ENCODE measurements at regions not wholly inside any gene's neighbourhood (a gene's known extent, or its start where the extent isn't known, plus 50 kb on each side); places are given as distances from the start of the nearest gene placed in this dataset.

- Histone ChIP-seq H3K36me3 (ENCODE audit: insufficient read depth, low read length) (no peaks in the 10 kb centered on the region), H3K4me3 (ENCODE audit: low read length) (no peak overlapping the region), H3K4me1 (ENCODE audit: control insufficient read depth, insufficient read depth, low read length) (no peaks in the 10 kb centered on the region), H3K27me3 (ENCODE audit: control insufficient read depth, insufficient read depth, low read length) (no peaks in the 10 kb centered on the region), H3K9me3 (replicated peaks; ENCODE audit: low read length) (no peaks in the 10 kb centered on the region), H3K4me2 (ENCODE audit: low read length) (no peak overlapping the region), H3K9ac (ENCODE audit: low read depth, low read length) (no peak overlapping the region)
Observed at GRCh38 chr12:60100160-60100559, 504.3 kb downstream of the SLC16A7 start.

- Histone ChIP-seq H3K4me3 (ENCODE audit: low read length) (no peak overlapping the region), H3K36me3 (ENCODE audit: insufficient read depth, low read length) (no peaks in the 10 kb centered on the region), H3K9ac (ENCODE audit: low read depth, low read length) (no peak overlapping the region), H3K4me2 (ENCODE audit: low read length) (no peak overlapping the region), H3K27me3 (ENCODE audit: control insufficient read depth, insufficient read depth, low read length) (no peaks in the 10 kb centered on the region), H3K4me1 (ENCODE audit: control insufficient read depth, insufficient read depth, low read length) (no peaks in the 10 kb centered on the region), H3K9me3 (replicated peaks; ENCODE audit: low read length) (no peaks in the 10 kb centered on the region)
Observed at GRCh38 chr12:60100852-60101251, 505.0 kb downstream of the SLC16A7 start.

- Histone ChIP-seq H3K4me3 (ENCODE audit: low read length) (no peak overlapping the region), H3K4me2 (ENCODE audit: low read length) (no peak overlapping the region), H3K9me3 (replicated peaks; ENCODE audit: low read length) (no peaks in the 10 kb centered on the region), H3K36me3 (ENCODE audit: insufficient read depth, low read length) (no peaks in the 10 kb centered on the region), H3K4me1 (ENCODE audit: control insufficient read depth, insufficient read depth, low read length) (no peaks in the 10 kb centered on the region), H3K27me3 (ENCODE audit: control insufficient read depth, insufficient read depth, low read length) (no peaks in the 10 kb centered on the region), H3K9ac (ENCODE audit: low read depth, low read length) (no peak overlapping the region)
Observed at GRCh38 chr12:60101715-60102114, 505.9 kb downstream of the SLC16A7 start.

GRCh38 chr12:60106214-60106613 lies 510.4 kb downstream of the SLC16A7 start:
- Histone ChIP-seq H3K4me1 (ENCODE audit: control insufficient read depth, insufficient read depth, low read length) (no peaks in the 10 kb centered on the region), H3K4me3 (ENCODE audit: low read length) (no peak overlapping the region), H3K36me3 (ENCODE audit: insufficient read depth, low read length) (no peaks in the 10 kb centered on the region), H3K9ac (ENCODE audit: low read depth, low read length) (no peak overlapping the region), H3K27me3 (ENCODE audit: control insufficient read depth, insufficient read depth, low read length) (no peaks in the 10 kb centered on the region), H3K4me2 (ENCODE audit: low read length) (no peak overlapping the region), H3K9me3 (replicated peaks; ENCODE audit: low read length) (no peaks in the 10 kb centered on the region)

- H3K36me3 ChIP-seq (ENCODE audit: insufficient read depth, low read length): no peaks in the 10 kb centered on the region
- no peaks in the 10 kb centered on the region for H3K9me3 ChIP-seq (replicated peaks; ENCODE audit: low read length)
- H3K4me3 ChIP-seq (ENCODE audit: low read length): no peak overlapping the region
- H3K4me1 ChIP-seq (ENCODE audit: control insufficient read depth, insufficient read depth, low read length): no peaks in the 10 kb centered on the region
- H3K27me3 ChIP-seq (ENCODE audit: control insufficient read depth, insufficient read depth, low read length): no peaks in the 10 kb centered on the region
- H3K4me2 ChIP-seq (ENCODE audit: low read length): no peak overlapping the region
- no peak overlapping the region for H3K9ac ChIP-seq (ENCODE audit: low read depth, low read length)
Observed at GRCh38 chr12:60107992-60108391, 512.2 kb downstream of the SLC16A7 start.

GRCh38 chr12:60112063-60112462 lies 516.2 kb downstream of the SLC16A7 start:
- no peak overlapping the region for H3K4me2 ChIP-seq (ENCODE audit: low read length)
- no peaks in the 10 kb centered on the region for H3K36me3 ChIP-seq (ENCODE audit: insufficient read depth, low read length)
- H3K4me1 ChIP-seq (ENCODE audit: control insufficient read depth, insufficient read depth, low read length): no peaks in the 10 kb centered on the region
- H3K27me3 ChIP-seq (ENCODE audit: control insufficient read depth, insufficient read depth, low read length): no peaks in the 10 kb centered on the region
- no peak overlapping the region for H3K4me3 ChIP-seq (ENCODE audit: low read length)
- no peaks in the 10 kb centered on the region for H3K9me3 ChIP-seq (replicated peaks; ENCODE audit: low read length)
- no peak overlapping the region for H3K9ac ChIP-seq (ENCODE audit: low read depth, low read length)

GRCh38 chr12:60112763-60113162 lies 516.9 kb downstream of the SLC16A7 start:
- Histone ChIP-seq H3K9me3 (replicated peaks; ENCODE audit: low read length) (no peaks in the 10 kb centered on the region), H3K36me3 (ENCODE audit: insufficient read depth, low read length) (no peaks in the 10 kb centered on the region), H3K4me2 (ENCODE audit: low read length) (no peak overlapping the region), H3K4me1 (ENCODE audit: control insufficient read depth, insufficient read depth, low read length) (no peaks in the 10 kb centered on the region), H3K4me3 (ENCODE audit: low read length) (no peak overlapping the region), H3K9ac (ENCODE audit: low read depth, low read length) (no peak overlapping the region), H3K27me3 (ENCODE audit: control insufficient read depth, insufficient read depth, low read length) (no peaks in the 10 kb centered on the region)

- no peaks in the 10 kb centered on the region for H3K4me1 ChIP-seq (ENCODE audit: control insufficient read depth, insufficient read depth, low read length)
- no peaks in the 10 kb centered on the region for H3K27me3 ChIP-seq (ENCODE audit: control insufficient read depth, insufficient read depth, low read length)
- H3K4me3 ChIP-seq (ENCODE audit: low read length): no peak overlapping the region
- H3K9ac ChIP-seq (ENCODE audit: low read depth, low read length): no peak overlapping the region
- H3K4me2 ChIP-seq (ENCODE audit: low read length): no peak overlapping the region
- H3K9me3 ChIP-seq (replicated peaks; ENCODE audit: low read length): no peaks in the 10 kb centered on the region
- H3K36me3 ChIP-seq (ENCODE audit: insufficient read depth, low read length): no peaks in the 10 kb centered on the region
Observed at GRCh38 chr12:60114169-60114568, 518.3 kb downstream of the SLC16A7 start.

GRCh38 chr12:60119327-60119726 lies 523.5 kb downstream of the SLC16A7 start:
- H3K9me3 ChIP-seq (replicated peaks; ENCODE audit: low read length): no peaks in the 10 kb centered on the region
- no peaks in the 10 kb centered on the region for H3K36me3 ChIP-seq (ENCODE audit: insufficient read depth, low read length)
- H3K4me2 ChIP-seq (ENCODE audit: low read length): no peak overlapping the region
- H3K27me3 ChIP-seq (ENCODE audit: control insufficient read depth, insufficient read depth, low read length): no peaks in the 10 kb centered on the region
- H3K4me1 ChIP-seq (ENCODE audit: control insufficient read depth, insufficient read depth, low read length): no peaks in the 10 kb centered on the region
- no peak overlapping the region for H3K4me3 ChIP-seq (ENCODE audit: low read length)
- H3K9ac ChIP-seq (ENCODE audit: low read depth, low read length): no peak overlapping the region

GRCh38 chr12:60120199-60120598 lies 524.4 kb downstream of the SLC16A7 start:
- H3K4me3 ChIP-seq (ENCODE audit: low read length): no peak overlapping the region
- H3K4me2 ChIP-seq (ENCODE audit: low read length): no peak overlapping the region
- H3K9ac ChIP-seq (ENCODE audit: low read depth, low read length): no peak overlapping the region
- no peaks in the 10 kb centered on the region for H3K36me3 ChIP-seq (ENCODE audit: insufficient read depth, low read length)
- H3K9me3 ChIP-seq (replicated peaks; ENCODE audit: low read length): no peaks in the 10 kb centered on the region
- H3K4me1 ChIP-seq (ENCODE audit: control insufficient read depth, insufficient read depth, low read length): no peaks in the 10 kb centered on the region
- no peaks in the 10 kb centered on the region for H3K27me3 ChIP-seq (ENCODE audit: control insufficient read depth, insufficient read depth, low read length)

- Histone ChIP-seq H3K9ac (ENCODE audit: low read depth, low read length) (no peak overlapping the region), H3K4me1 (ENCODE audit: control insufficient read depth, insufficient read depth, low read length) (no peaks in the 10 kb centered on the region), H3K27me3 (ENCODE audit: control insufficient read depth, insufficient read depth, low read length) (no peaks in the 10 kb centered on the region), H3K36me3 (ENCODE audit: insufficient read depth, low read length) (no peaks in the 10 kb centered on the region), H3K4me2 (ENCODE audit: low read length) (no peak overlapping the region), H3K4me3 (ENCODE audit: low read length) (no peak overlapping the region), H3K9me3 (replicated peaks; ENCODE audit: low read length) (no peaks in the 10 kb centered on the region)
Observed at GRCh38 chr12:60123557-60123956, 527.7 kb downstream of the SLC16A7 start.

- H3K4me1 ChIP-seq (ENCODE audit: control insufficient read depth, insufficient read depth, low read length): peaks cover 3% of the 10 kb centered on the region
- no peak overlapping the region for H3K9ac ChIP-seq (ENCODE audit: low read depth, low read length)
- no peaks in the 10 kb centered on the region for H3K9me3 ChIP-seq (replicated peaks; ENCODE audit: low read length)
- no peak overlapping the region for H3K4me2 ChIP-seq (ENCODE audit: low read length)
- no peaks in the 10 kb centered on the region for H3K36me3 ChIP-seq (ENCODE audit: insufficient read depth, low read length)
- H3K27me3 ChIP-seq (ENCODE audit: control insufficient read depth, insufficient read depth, low read length): no peaks in the 10 kb centered on the region
- no peak overlapping the region for H3K4me3 ChIP-seq (ENCODE audit: low read length)
Observed at GRCh38 chr12:60137513-60137912, 541.7 kb downstream of the SLC16A7 start.
